GM13976 (cell line): ENCODE measurements at regions not wholly inside any gene's neighbourhood (a gene's known extent, or its start where the extent isn't known, plus 50 kb on each side); places are given as distances from the start of the nearest gene placed in this dataset.
"Not testable (repeated sequence)": the region's sequence is repeated elsewhere in the genome, so short reads cannot be mapped to it uniquely, and the experiment has no call there.

Source experiments
- DNase-seq: peaks from one replicate; pipeline ENCODE4 v3.0.0; 2012; ENCODE audit warnings: low spot score
- CTCF ChIP-seq: IDR thresholded peaks from 2 replicates; pipeline ENCODE4 v1.5.1; 2012; ENCODE audit warnings: borderline replicate concordance, mild to moderate bottlenecking; ENCODE audit not compliant: insufficient read depth; ENCODE audit errors: extremely low read depth, missing control alignments, control extremely low read depth
- in situ Hi-C: fragments of 300-500 bp; cut with MboI; formaldehyde crosslinking; loops from one replicate; pipeline ENCODE4 v1.12.0; 2022; ENCODE audit warnings: low sequenced_read_pairs, mixed read lengths, inconsistent platforms; ENCODE audit not compliant: unreplicated experiment

DNA sequence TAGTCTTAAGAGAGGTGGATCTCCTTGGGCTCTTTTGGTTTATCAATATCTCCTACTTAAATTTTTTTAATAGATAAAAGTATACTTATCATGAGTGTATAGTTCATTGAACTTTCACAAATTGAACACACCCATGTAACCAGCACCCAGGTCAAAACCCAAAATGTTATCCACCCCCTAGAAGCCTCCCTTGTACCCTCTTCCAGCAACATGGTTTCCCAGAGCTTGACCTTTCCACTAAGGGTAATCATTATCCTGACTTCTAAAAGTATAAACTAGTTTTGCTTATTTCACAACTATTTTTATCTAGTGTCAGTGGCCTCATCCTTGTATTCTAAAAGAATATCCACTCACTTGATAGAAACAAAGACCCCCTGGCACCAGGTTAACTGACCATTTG, 106.8 kb downstream of the MDH1 start:
- DNase-seq: no peak
- no peak for TF ChIP-seq CTCF
- in situ Hi-C loops: loop anchor here (10.0 to 25.0 kb wide), 3 partner anchors 159 to 792 kb away; no protein-coding TSS in a partner anchor

DNA sequence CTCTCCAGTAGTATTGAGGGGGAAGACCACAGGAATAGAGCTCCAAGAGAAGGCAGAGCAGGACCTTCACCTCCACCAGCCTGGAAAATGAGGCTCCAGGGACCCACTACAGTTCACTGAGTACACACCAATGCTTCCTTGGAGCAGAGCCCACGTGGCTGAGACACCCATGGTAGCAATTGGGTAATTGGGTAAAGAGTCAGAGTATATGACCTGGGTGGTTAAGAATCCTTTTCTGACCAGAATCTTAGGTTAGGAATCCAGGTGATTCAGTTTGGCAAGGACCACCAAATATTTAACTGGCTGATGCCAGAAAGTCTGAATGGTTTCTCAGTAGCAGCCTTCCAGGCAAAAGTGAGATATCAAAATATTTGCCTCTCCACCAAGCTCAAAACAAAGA, 107.7 kb downstream of the MDH1 start:
- no peak for TF ChIP-seq CTCF
- in situ Hi-C loops: loop anchor here (10.0 to 25.0 kb wide), 3 partner anchors 158 to 791 kb away; no protein-coding TSS in a partner anchor
- DNase-seq: no peak

- TF ChIP-seq CTCF: no peak
- in situ Hi-C loops: loop anchor here (10.0 to 25.0 kb wide), 3 partner anchors 158 to 790 kb away; no protein-coding TSS in a partner anchor
- DNase-seq: no peak
Measured at GRCh38 chr2:63697160-63697559, 108.4 kb downstream of the MDH1 start.

GRCh38 chr2:63698786-63699548, 110.2 kb downstream of the MDH1 start:
- TF ChIP-seq CTCF: peak; percentile 49
- DNase-seq: peak; percentile 51
- in situ Hi-C loops: loop anchor here (10.0 to 25.0 kb wide), 3 partner anchors 156 to 788 kb away; no protein-coding TSS in a partner anchor

- DNase-seq: no peak
- in situ Hi-C loops: loop anchor here (10.0 to 25.0 kb wide), 3 partner anchors 155 to 788 kb away; no protein-coding TSS in a partner anchor
- TF ChIP-seq CTCF: no peak
Measured at GRCh38 chr2:63699549-63699839, 110.7 kb downstream of the MDH1 start.

DNA sequence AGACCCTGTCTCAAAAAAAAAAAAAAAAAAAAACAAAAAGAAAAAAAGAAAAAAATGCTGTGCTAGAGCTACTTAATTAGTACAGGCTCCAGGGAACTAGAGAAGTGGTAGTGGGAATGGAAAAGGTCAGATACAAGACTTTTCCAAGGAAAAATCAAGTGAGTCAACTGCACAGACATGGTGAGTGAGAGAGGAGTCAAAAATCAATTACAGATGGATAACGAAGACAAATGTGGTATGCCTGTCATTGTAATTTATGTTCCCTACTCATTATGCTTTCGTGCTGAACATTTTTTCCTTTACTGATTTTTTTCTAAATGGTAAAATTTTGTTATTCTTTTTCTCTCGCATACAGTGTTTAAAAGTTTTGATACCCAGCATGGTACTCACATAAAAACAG, 111.5 kb downstream of the MDH1 start:
- TF ChIP-seq CTCF: no peak
- DNase-seq: no peak
- in situ Hi-C loops: no loop called here

- no peak for DNase-seq
- in situ Hi-C loops: no loop called here
- no peak for TF ChIP-seq CTCF
Measured at GRCh38 chr2:63701406-63701805, 112.6 kb downstream of the MDH1 start.

- DNase-seq, in situ Hi-C loops: not testable (repeated sequence)
Measured at GRCh38 chr2:63706084-63706483, 117.3 kb downstream of the MDH1 start.
